ENCODE measurements at regions not wholly inside any gene's neighbourhood (a gene's known extent, or its start where the extent isn't known, plus 50 kb on each side); places are given as distances from the start of the nearest gene placed in this dataset.

- peaks cover 9% of the 10 kb centered on the region for H3K4me1 Mint-ChIP-seq (ENCODE audit: unreplicated experiment)
- H3K36me3 Mint-ChIP-seq, result no peaks in the 10 kb centered on the region
- H3K4me3 Mint-ChIP-seq, result no peak overlapping the region
- peaks cover 31% of the 10 kb centered on the region for H3K27me3 Mint-ChIP-seq
- no peak for TF ChIP-seq CTCF (conservative IDR thresholded peaks at IDR 0.05)
- no peak for DNase-seq (ENCODE audit: extremely low spot score, unreplicated experiment)
- no peak overlapping the region for H3K27ac Mint-ChIP-seq
- H3K9me3 Mint-ChIP-seq, result peaks cover 4% of the 10 kb centered on the region
These were observed 196.0 kb downstream of the MED10 start for GRCh38 chr5:6182271-6182815.

- Mint-ChIP-seq H3K36me3 (no peaks in the 10 kb centered on the region), H3K27ac (no peak overlapping the region), H3K9me3 (peaks cover 4% of the 10 kb centered on the region), H3K4me3 (no peak overlapping the region), H3K4me1 (ENCODE audit: unreplicated experiment) (peaks cover 9% of the 10 kb centered on the region), H3K27me3 (peaks cover 34% of the 10 kb centered on the region)
- TF ChIP-seq CTCF (conservative IDR thresholded peaks at IDR 0.05), result no peak
- DNase-seq (ENCODE audit: extremely low spot score, unreplicated experiment), result no peak
These were observed 196.5 kb downstream of the MED10 start for GRCh38 chr5:6181871-6182270.

- H3K9me3 Mint-ChIP-seq, result peaks cover 4% of the 10 kb centered on the region
- H3K4me1 Mint-ChIP-seq (ENCODE audit: unreplicated experiment), result peaks cover 9% of the 10 kb centered on the region
- peaks cover 34% of the 10 kb centered on the region for H3K27me3 Mint-ChIP-seq
- H3K4me3 Mint-ChIP-seq, result no peak overlapping the region
- DNase-seq (ENCODE audit: extremely low spot score, unreplicated experiment), result no peak
- no peaks in the 10 kb centered on the region for H3K36me3 Mint-ChIP-seq
- no peak overlapping the region for H3K27ac Mint-ChIP-seq
- no peak for TF ChIP-seq CTCF (conservative IDR thresholded peaks at IDR 0.05)
These were observed 197.1 kb downstream of the MED10 start for GRCh38 chr5:6181147-6181729.

- TF ChIP-seq CTCF (conservative IDR thresholded peaks at IDR 0.05), result no peak
- no peak overlapping the region for H3K27ac Mint-ChIP-seq
- no peak for DNase-seq (ENCODE audit: extremely low spot score, unreplicated experiment)
- no peaks in the 10 kb centered on the region for H3K36me3 Mint-ChIP-seq
- peaks cover 32% of the 10 kb centered on the region for H3K27me3 Mint-ChIP-seq
- H3K9me3 Mint-ChIP-seq, result peaks cover 2% of the 10 kb centered on the region
- H3K4me1 Mint-ChIP-seq (ENCODE audit: unreplicated experiment), result peaks cover 9% of the 10 kb centered on the region
- no peak overlapping the region for H3K4me3 Mint-ChIP-seq
These were observed 198.0 kb downstream of the MED10 start for GRCh38 chr5:6180231-6180872.

GRCh38 chr5:6178846-6179532, 199.4 kb downstream of the MED10 start:
- peak overlapping the region; percentile 42 for H3K4me3 Mint-ChIP-seq
- TF ChIP-seq CTCF (conservative IDR thresholded peaks at IDR 0.05), result no peak
- H3K27ac Mint-ChIP-seq, result peak overlapping the region; percentile 14
- peaks cover 35% of the 10 kb centered on the region for H3K27me3 Mint-ChIP-seq
- no peak for DNase-seq (ENCODE audit: extremely low spot score, unreplicated experiment)
- no peaks in the 10 kb centered on the region for H3K9me3 Mint-ChIP-seq
- peaks cover 9% of the 10 kb centered on the region for H3K4me1 Mint-ChIP-seq (ENCODE audit: unreplicated experiment)
- no peaks in the 10 kb centered on the region for H3K36me3 Mint-ChIP-seq
